CD4-positive, alpha-beta T cell (primary cell): ENCODE measurements at regions not wholly inside any gene's neighbourhood (a gene's known extent, or its start where the extent isn't known, plus 50 kb on each side); places are given as distances from the start of the nearest gene placed in this dataset.

Experiments
- ATAC-seq: fragments of 200-7000 bp; cut with Tn5 transposase; one replicate; pipeline ENCODE4 v1.10.0; 2022; ENCODE audit warnings: mild to moderate bottlenecking; ENCODE audit not compliant: poor library complexity
- CTCF ChIA-PET: fragments of 350-600 bp; sonication (Branson Sonifier 250); formaldehyde crosslinking; loops from one replicate; lab custom pipeline; 2021; ENCODE audit warnings: antibody characterized with exemption, inconsistent platforms; lab: Charles Lee
- POLR2A ChIA-PET: fragments of 350-600 bp; sonication (Branson Sonifier 250); formaldehyde crosslinking; loops from one replicate; lab custom pipeline; 2021; ENCODE audit warnings: antibody characterized with exemption, inconsistent platforms; lab: Charles Lee
- DNase-seq, 14 experiments: peaks; one replicate each; pipeline ENCODE4 v3.0.0-alpha.2; 2013 to 2020; ENCODE audit warnings: mixed read lengths in 2 of 14
- H3K27ac ChIP-seq, 2 donors: one replicate each; pipeline versions ENCODE4 v1.5.1 to v1.7.0; 2013; ENCODE audit warnings: low read length in 2 of 2, low read depth in 1 of 2, mild to moderate bottlenecking in 1 of 2
- H3K27me3 ChIP-seq, 2 experiments: 1 replicate in 1 of 2; 2 replicates in 1 of 2; pipeline versions ENCODE4 v1.6.1 to v1.7.0; 2013; ENCODE audit warnings: low read length in 2 of 2, control low read depth in 1 of 2, mild to moderate bottlenecking in 1 of 2, moderate library complexity in 1 of 2; ENCODE audit not compliant: insufficient read depth in 2 of 2, control insufficient read depth in 1 of 2
- H3K36me3 ChIP-seq: one replicate; pipeline ENCODE4 v1.6.1; 2013; ENCODE audit warnings: low read length, control low read depth; ENCODE audit not compliant: insufficient read depth
- H3K4me1 ChIP-seq: one replicate; pipeline ENCODE4 v1.6.1; 2013; ENCODE audit warnings: low read length, control low read depth; ENCODE audit not compliant: insufficient read depth
- H3K4me3 ChIP-seq: one replicate; pipeline ENCODE4 v1.5.1; 2013; ENCODE audit warnings: mild to moderate bottlenecking, low read length, moderate library complexity
- H3K9me3 ChIP-seq, 2 experiments: 1 replicate in 1 of 2; 2 replicates in 1 of 2; pipeline versions ENCODE4 v1.6.1 to v1.7.0; 2013; ENCODE audit warnings: low read length in 2 of 2, mild to moderate bottlenecking in 2 of 2, control low read depth in 1 of 2, moderate library complexity in 1 of 2; ENCODE audit not compliant: control insufficient read depth in 1 of 2, insufficient read depth in 1 of 2
- H3K27ac Mint-ChIP-seq: one replicate; pipeline ENCODE4 v1.8.0; 2020; ENCODE audit warnings: mixed read lengths
- H3K27me3 Mint-ChIP-seq: one replicate; pipeline ENCODE4 v1.8.0; 2021; ENCODE audit warnings: mixed read lengths
- H3K36me3 Mint-ChIP-seq: one replicate; pipeline ENCODE4 v1.8.0; 2021; ENCODE audit warnings: low read depth, mixed read lengths
- H3K4me1 Mint-ChIP-seq: one replicate; pipeline ENCODE4 v1.8.0; 2021; ENCODE audit warnings: low read depth, mixed read lengths
- H3K4me3 Mint-ChIP-seq: one replicate; pipeline ENCODE4 v1.8.0; 2020; ENCODE audit warnings: mild to moderate bottlenecking, mixed read lengths
- H3K9me3 Mint-ChIP-seq: one replicate; pipeline ENCODE4 v1.8.0; 2020; ENCODE audit warnings: mixed read lengths
- CTCF ChIP-seq: fragments of 200-600 bp; IDR thresholded peaks from one replicate; pipeline ENCODE4 v1.8.0; 2022; ENCODE audit warnings: antibody characterized with exemption, mild to moderate bottlenecking
- intact Hi-C, 2 experiments: fragments of 100-400 bp; cut with DNase I in 1 of 2; cut with micrococcal nuclease in 1 of 2; formaldehyde crosslinking; loops; one replicate each; pipeline versions ENCODE4 v1.15.1 to v1.9.0; 2023 to 2025; cut with DNase I, micrococcal nuclease

DNA sequence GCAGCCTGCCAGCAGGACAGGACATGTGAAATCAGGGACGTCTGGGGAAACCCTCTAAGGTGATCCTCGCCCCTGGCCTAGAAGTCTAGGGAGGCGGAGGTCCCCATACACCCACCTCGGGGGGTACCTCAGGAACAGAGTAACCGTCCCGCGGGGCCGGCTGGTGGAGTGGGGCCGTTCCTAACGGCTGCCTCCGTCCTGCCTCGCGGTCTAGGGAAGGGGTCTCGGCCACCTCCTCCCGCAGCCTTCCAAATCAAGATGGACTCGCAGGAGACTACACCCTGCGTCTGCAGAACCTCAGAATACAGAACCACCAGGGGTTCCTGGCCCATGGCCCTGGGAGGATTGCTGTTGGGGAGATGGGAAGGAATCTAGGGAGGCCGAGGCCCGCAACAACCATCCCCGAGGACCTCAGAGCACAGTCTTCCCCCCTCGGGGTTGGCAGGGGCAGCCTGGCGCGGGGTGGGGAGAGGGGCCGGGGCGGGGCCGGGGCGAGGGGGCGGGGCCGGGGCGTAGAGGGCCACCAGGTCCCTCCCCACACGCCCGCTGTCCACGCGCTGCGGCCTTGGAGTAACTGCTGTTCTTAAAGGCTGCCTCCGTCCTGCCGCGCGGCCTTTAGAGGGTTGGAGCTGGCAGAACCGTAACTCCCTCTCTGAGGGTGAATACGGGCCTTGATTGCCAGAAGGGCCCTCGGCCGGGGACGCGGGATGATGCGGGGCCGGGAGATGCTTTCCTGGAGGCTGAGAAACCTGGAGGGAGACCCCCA is 89.0 kb upstream of the MLN start:
- peaks cover 28% of the 10 kb centered on the region for H3K4me1 ChIP-seq
- CTCF ChIA-PET: no interaction called here

DNA sequence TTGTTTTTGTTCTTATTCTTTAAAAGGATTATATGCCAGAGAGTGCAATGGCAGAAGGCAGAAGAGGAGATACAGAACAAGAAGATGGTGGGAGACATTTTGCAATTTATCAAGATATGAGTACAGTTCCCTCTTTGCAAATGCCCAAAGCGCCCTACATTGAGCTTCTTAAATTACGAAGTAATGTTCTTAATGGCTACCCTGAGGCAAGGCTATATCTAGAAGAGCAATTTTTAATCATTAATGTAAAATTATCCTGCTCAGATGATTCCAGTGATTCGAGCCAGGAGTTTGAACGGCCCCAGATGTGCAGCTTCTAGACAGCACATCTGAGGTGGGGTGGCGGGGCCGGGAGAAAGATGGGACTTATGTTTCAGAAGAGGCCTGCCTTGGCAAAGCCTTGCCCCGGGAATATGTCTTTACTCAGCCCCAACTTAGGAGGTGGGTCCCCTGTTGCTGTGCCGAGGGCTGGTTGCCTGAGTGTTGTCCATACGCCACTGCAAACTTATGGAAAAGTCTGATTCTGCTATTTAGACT is 84.9 kb upstream of the MLN start:
- Mint-ChIP-seq H3K4me3 (no peak overlapping the region), H3K36me3 (no peaks in the 10 kb centered on the region), H3K4me1 (peaks cover 12% of the 10 kb centered on the region), H3K27me3 (no peaks in the 10 kb centered on the region), H3K9me3 (no peaks in the 10 kb centered on the region), H3K27ac (no peak overlapping the region)
- ATAC-seq: no peak
- Histone ChIP-seq H3K27ac (no peak overlapping the region), H3K27me3 (no peaks in the 10 kb centered on the region), H3K36me3 (no peaks in the 10 kb centered on the region), H3K4me1 (peaks cover 18% of the 10 kb centered on the region), H3K9me3 (no peaks in the 10 kb centered on the region), H3K4me3 (no peak overlapping the region)
- DNase-seq: no peak
- ChIA-PET POLR2A (no interaction called here), CTCF (no interaction called here)
- intact Hi-C loops: loop anchor here in 1 of 2 experiments (5.0 kb wide), 1 partner anchor 59 kb away; no protein-coding TSS in a partner anchor
- no peak for TF ChIP-seq CTCF

More for the DNA sequence above, 89.0 kb upstream of the MLN start:
- no peak overlapping the region for H3K4me3 Mint-ChIP-seq
- intact Hi-C loops: no loop called here
- Histone ChIP-seq H3K4me3 (no peak overlapping the region), H3K27ac (no peak overlapping the region), H3K9me3 (no peaks in the 10 kb centered on the region), H3K27me3 (no peaks in the 10 kb centered on the region), H3K36me3 (no peaks in the 10 kb centered on the region)
- POLR2A ChIA-PET: no interaction called here
- H3K36me3 Mint-ChIP-seq: no peaks in the 10 kb centered on the region
- H3K27me3 Mint-ChIP-seq: no peaks in the 10 kb centered on the region
- H3K4me1 Mint-ChIP-seq: peaks cover 24% of the 10 kb centered on the region
- no peak for ATAC-seq
- H3K27ac Mint-ChIP-seq: no peak overlapping the region
- DNase-seq: no peak
- no peak for TF ChIP-seq CTCF
- H3K9me3 Mint-ChIP-seq: no peaks in the 10 kb centered on the region

DNA sequence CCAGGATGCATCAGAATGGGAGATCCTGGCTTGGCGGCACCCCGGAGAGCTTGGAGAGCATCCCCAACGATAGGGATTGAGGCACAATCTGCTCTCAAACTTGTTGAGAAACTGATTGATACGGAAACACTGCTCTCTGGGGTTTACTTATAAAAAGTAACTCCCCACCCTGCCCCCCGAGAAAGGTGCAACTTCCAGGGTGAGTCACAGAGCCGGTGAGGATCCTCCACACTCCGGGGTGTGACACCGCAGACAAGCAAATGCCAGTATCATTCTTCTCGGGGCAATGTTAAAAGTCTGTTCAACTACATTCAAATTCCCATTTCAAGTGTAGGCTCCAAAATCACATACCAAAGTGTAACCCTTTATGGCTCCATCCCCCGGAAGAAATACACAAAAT is 84.4 kb upstream of the MLN start:
- Histone ChIP-seq H3K27ac (no peak overlapping the region), H3K4me3 (no peak overlapping the region), H3K4me1 (peaks cover 18% of the 10 kb centered on the region), H3K9me3 (no peaks in the 10 kb centered on the region), H3K27me3 (no peaks in the 10 kb centered on the region), H3K36me3 (no peaks in the 10 kb centered on the region)
- Mint-ChIP-seq H3K9me3 (no peaks in the 10 kb centered on the region), H3K4me1 (peaks cover 12% of the 10 kb centered on the region), H3K27me3 (no peaks in the 10 kb centered on the region), H3K4me3 (no peak overlapping the region), H3K27ac (no peak overlapping the region), H3K36me3 (no peaks in the 10 kb centered on the region)
- CTCF ChIA-PET: no interaction called here
- DNase-seq (peak in 1 of 14 experiments; percentile 29), ATAC-seq (no peak)
- no peak for TF ChIP-seq CTCF
- POLR2A ChIA-PET: no interaction called here
- intact Hi-C loops: loop anchor here in 1 of 2 experiments (5.0 kb wide), 1 partner anchor 59 kb away; no protein-coding TSS in a partner anchor
